ENCODE measurements at regions not wholly inside any gene's neighbourhood (a gene's known extent, or its start where the extent isn't known, plus 50 kb on each side); places are given as distances from the start of the nearest gene placed in this dataset.

DNA sequence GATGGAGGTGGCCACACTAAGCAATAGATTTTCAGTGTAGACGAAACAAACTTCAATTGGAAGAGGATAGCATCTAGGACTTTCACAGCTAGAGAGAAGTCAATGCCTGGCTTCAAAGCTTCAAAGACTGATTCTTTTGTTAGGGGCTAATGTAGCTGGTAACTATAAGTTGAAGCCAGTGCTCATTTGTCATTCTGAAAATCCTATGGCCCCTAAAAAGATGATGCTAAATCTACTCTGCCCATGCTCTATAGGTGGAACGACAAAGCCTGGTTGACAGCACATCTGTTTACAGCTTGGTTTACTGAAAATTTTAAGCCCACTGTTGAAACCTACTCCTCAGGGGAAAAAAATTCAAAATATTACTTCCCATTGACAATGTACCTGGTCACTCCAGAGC lies 226.7 kb downstream of the BCAS1 start:
- Histone ChIP-seq H3K27ac (no peak overlapping the region), H3K4me3 (no peak overlapping the region), H3K9me3 (no peaks in the 10 kb centered on the region), H3K27me3 (no peaks in the 10 kb centered on the region), H3K36me3 (no peaks in the 10 kb centered on the region), H3K4me1 (no peaks in the 10 kb centered on the region)
- DNase-seq, result no peak
- intact Hi-C loops (cut with DNase I; ENCODE audit: low total_unique reads), result no loop called here
- TF ChIP-seq, protein P1, sequence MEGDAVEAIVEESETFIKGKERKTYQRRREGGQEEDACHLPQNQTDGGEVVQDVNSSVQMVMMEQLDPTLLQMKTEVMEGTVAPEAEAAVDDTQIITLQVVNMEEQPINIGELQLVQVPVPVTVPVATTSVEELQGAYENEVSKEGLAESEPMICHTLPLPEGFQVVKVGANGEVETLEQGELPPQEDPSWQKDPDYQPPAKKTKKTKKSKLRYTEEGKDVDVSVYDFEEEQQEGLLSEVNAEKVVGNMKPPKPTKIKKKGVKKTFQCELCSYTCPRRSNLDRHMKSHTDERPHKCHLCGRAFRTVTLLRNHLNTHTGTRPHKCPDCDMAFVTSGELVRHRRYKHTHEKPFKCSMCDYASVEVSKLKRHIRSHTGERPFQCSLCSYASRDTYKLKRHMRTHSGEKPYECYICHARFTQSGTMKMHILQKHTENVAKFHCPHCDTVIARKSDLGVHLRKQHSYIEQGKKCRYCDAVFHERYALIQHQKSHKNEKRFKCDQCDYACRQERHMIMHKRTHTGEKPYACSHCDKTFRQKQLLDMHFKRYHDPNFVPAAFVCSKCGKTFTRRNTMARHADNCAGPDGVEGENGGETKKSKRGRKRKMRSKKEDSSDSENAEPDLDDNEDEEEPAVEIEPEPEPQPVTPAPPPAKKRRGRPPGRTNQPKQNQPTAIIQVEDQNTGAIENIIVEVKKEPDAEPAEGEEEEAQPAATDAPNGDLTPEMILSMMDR (IDR thresholded peaks at IDR 0.05), result no peak

DNA sequence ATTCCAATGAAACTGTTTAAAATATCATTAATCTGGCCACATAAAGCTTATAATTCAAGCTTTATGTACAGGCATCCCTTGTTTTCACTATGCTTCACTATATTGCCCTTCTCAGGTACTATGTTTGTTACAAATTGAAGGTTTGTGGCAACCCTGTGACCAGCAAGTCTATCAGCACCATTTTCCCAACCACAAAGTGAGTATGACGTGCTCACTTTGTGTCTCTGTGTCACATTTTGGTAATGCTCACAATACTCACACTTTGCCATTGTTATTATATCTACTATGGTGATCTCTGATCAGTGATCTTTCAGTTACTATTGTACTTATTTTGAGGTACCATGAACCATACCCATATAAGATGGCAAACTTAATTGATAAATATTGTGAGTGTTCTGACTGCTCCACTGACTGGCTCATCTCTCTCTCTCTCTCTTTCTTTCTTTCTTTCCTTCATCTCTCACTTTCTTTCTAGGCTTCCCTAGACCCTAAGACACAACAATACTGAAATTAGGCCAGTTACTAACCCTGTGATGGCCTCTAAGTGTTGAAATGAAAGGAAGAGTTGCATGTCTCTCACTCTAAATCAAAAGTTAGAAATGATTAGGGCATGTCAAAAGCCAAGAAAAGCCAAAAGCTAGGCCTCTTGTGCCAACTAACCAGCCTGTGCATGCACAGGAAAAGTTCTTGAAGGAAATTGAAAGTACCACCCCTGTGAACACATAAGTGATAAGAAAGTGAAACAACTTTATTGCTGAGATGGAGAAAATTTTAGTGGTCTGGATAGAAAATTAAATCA lies 227.9 kb downstream of the BCAS1 start:
- Histone ChIP-seq H3K4me1 (no peaks in the 10 kb centered on the region), H3K9me3 (no peaks in the 10 kb centered on the region), H3K27ac (no peak overlapping the region), H3K36me3 (no peaks in the 10 kb centered on the region), H3K27me3 (no peaks in the 10 kb centered on the region), H3K4me3 (no peak overlapping the region)
- intact Hi-C loops (cut with DNase I; ENCODE audit: low total_unique reads), result no loop called here
- TF ChIP-seq, protein P1 (IDR thresholded peaks at IDR 0.05), result no peak
- no peak for DNase-seq

DNA sequence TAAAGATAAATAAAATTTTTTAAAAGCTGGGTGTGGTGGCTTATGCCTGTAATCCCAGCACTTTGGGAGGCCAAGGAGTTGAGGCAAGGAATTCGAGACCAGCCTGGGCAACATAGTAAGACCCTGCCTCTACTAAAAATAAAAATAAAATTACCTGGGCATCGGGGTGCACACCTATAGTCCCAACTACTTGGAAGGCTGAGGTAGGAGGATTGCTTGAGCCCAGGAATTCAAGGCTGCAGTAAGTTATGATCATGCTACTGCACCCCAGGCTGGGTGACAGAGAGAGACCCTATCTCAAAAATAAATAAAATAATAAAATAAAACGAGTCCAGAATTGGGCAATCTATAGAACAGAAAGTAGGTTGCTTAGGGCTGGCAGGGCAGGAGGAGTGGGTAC lies 228.7 kb downstream of the BCAS1 start:
- H3K27me3 ChIP-seq, result no peaks in the 10 kb centered on the region
- no peaks in the 10 kb centered on the region for H3K9me3 ChIP-seq
- no peak overlapping the region for H3K27ac ChIP-seq
- H3K4me3 ChIP-seq, result no peak overlapping the region
- H3K4me1 ChIP-seq, result no peaks in the 10 kb centered on the region
- no peaks in the 10 kb centered on the region for H3K36me3 ChIP-seq
- intact Hi-C loops (cut with DNase I; ENCODE audit: low total_unique reads), result no loop called here
- DNase-seq, result no peak
- TF ChIP-seq, protein P1 (IDR thresholded peaks at IDR 0.05), result no peak

DNA sequence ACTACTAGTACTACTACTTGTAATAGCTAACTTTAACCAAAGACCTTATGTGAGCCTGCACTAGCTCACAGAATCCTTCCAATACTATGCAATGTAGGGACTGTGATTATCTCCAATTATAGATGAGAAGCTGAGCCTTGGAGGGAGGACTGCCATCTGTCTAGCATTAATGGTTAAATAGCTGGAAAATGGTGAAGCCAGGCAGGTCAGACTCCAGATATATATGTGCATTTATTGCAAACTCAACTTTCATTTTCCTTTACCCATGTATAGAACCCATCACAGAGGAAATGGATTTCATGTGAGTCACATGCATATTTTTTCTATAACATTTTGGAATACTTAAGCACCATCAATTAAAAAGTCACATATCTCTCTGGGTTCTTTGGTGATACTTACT lies 229.9 kb downstream of the BCAS1 start:
- intact Hi-C loops (cut with DNase I; ENCODE audit: low total_unique reads), result no loop called here
- Histone ChIP-seq H3K9me3 (no peaks in the 10 kb centered on the region), H3K36me3 (no peaks in the 10 kb centered on the region), H3K27me3 (no peaks in the 10 kb centered on the region), H3K4me1 (no peaks in the 10 kb centered on the region), H3K27ac (no peak overlapping the region), H3K4me3 (no peak overlapping the region)
- TF ChIP-seq, protein P1 (IDR thresholded peaks at IDR 0.05), result no peak
- no peak for DNase-seq

DNA sequence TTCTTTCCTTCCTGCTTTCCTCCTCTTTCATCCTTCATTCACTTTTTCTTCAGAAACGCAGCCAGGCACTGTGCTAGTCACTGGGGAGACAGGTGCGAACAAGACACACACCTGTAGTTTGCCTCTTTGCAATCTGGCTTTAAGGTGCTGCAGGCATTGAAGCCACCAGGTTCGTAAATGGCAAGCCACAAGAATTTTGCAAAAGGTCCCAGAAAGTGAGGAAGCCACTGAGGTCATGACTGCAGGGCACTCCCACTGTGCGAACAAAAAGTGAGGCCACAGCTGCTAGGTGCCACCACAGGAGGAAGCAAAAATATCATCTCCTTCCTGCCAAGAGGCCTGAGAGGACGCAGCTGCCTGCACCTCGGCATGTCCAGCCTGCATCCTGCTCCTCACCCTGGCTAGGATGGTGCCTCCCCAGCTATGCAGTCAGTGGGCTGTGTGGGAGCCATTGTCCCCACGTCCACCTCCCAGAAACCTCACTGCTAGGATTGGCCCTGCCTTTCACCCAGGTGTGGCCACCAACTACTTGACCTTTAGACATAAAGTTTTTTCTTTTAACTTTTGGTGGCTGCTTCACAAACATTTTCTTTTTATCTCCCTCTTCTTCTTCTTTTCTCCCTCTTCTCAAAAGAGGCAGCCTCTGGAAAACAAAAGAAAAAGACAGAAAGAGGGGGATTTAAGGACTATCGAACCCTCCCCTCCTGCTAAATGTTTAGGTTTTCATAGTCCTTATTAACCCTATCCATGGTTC lies 230.8 kb downstream of the BCAS1 start:
- no peak for DNase-seq
- no peaks in the 10 kb centered on the region for H3K4me1 ChIP-seq

More for the DNA sequence above, 230.8 kb downstream of the BCAS1 start:
- Histone ChIP-seq H3K27ac (no peak overlapping the region), H3K36me3 (no peaks in the 10 kb centered on the region), H3K9me3 (no peaks in the 10 kb centered on the region), H3K4me3 (no peak overlapping the region), H3K27me3 (no peaks in the 10 kb centered on the region)
- TF ChIP-seq, protein P1 (IDR thresholded peaks at IDR 0.05), result no peak
- intact Hi-C loops (cut with DNase I; ENCODE audit: low total_unique reads), result no loop called here
